DND-41 (cell line): ENCODE measurements at regions not wholly inside any gene's neighbourhood (a gene's known extent, or its start where the extent isn't known, plus 50 kb on each side); places are given as distances from the start of the nearest gene placed in this dataset.

Experiments
- ATAC-seq: fragments of 200-7000 bp; cut with Tn5 transposase; 3 replicates; pipeline ENCODE4 v1.9.1; 2021; ENCODE audit warnings: low read depth; ENCODE audit not compliant: insufficient read depth
- DNase-seq: peaks from one replicate; pipeline ENCODE4 v3.0.0-alpha.2; 2020
- H2AFZ ChIP-seq: 2 replicates; pipeline ENCODE4 v1.6.0; 2012; ENCODE audit warnings: low read depth, low read length
- H3K27ac ChIP-seq: 2 replicates; pipeline ENCODE4 v1.5.1; 2012; ENCODE audit warnings: low read length, inconsistent platforms
- H3K27me3 ChIP-seq: fragments of 200-600 bp; sonication (generic); 2 replicates; pipeline ENCODE4 v1.6.0; 2012; ENCODE audit warnings: low read length, mild to moderate bottlenecking, inconsistent platforms; ENCODE audit not compliant: insufficient read depth, poor library complexity
- H3K36me3 ChIP-seq: 2 replicates; pipeline ENCODE4 v1.5.1; 2012; ENCODE audit warnings: low read length, inconsistent platforms; ENCODE audit not compliant: insufficient read depth
- H3K4me1 ChIP-seq: 2 replicates; pipeline ENCODE4 v1.5.1; 2012; ENCODE audit warnings: mild to moderate bottlenecking, low read length; ENCODE audit not compliant: insufficient read depth
- H3K4me2 ChIP-seq: 2 replicates; pipeline ENCODE4 v1.6.0; 2012; ENCODE audit warnings: mild to moderate bottlenecking, moderate library complexity, low read length, inconsistent platforms; ENCODE audit not compliant: insufficient read depth
- H3K4me3 ChIP-seq, 2 experiments: fragments of 200-600 bp in 1 of 2; shearing (Covaris generic) in 1 of 2; 2 replicates each; pipeline ENCODE4 v1.5.1; 2012 to 2016; ENCODE audit warnings: inconsistent platforms in 2 of 2, low read length in 2 of 2, mild to moderate bottlenecking in 2 of 2, low read depth in 1 of 2, moderate library complexity in 1 of 2
- H3K79me2 ChIP-seq: 2 replicates; pipeline ENCODE4 v1.6.0; 2012; ENCODE audit warnings: low read length, inconsistent platforms; ENCODE audit not compliant: insufficient read depth
- H3K9ac ChIP-seq: 2 replicates; pipeline ENCODE4 v1.6.0; 2012; ENCODE audit warnings: low read depth, mild to moderate bottlenecking, inconsistent platforms, low read length, moderate library complexity
- H3K9me3 ChIP-seq: 2 replicates; pipeline ENCODE4 v1.5.1; 2012; ENCODE audit warnings: low read length, moderate library complexity, mild to moderate bottlenecking, inconsistent platforms; ENCODE audit not compliant: insufficient read depth, severe bottlenecking
- H4K20me1 ChIP-seq: 2 replicates; pipeline ENCODE4 v1.6.0; 2012; ENCODE audit warnings: low read length; ENCODE audit not compliant: insufficient read depth
- EZH2 ChIP-seq: IDR thresholded peaks from 3 replicates; pipeline ENCODE4 v1.6.1; 2012; ENCODE audit warnings: borderline replicate concordance, low read depth, mild to moderate bottlenecking, moderate library complexity, low read length, inconsistent platforms; ENCODE audit not compliant: severe bottlenecking
- TF ChIP-seq, protein P1 (sequence below): IDR thresholded peaks from 2 replicates; pipeline ENCODE4 v1.5.1; 2012; ENCODE audit warnings: borderline replicate concordance, low read length, moderate library complexity, mild to moderate bottlenecking; ENCODE audit not compliant: poor library complexity, severe bottlenecking; ENCODE audit errors: extremely low read depth

DNA sequence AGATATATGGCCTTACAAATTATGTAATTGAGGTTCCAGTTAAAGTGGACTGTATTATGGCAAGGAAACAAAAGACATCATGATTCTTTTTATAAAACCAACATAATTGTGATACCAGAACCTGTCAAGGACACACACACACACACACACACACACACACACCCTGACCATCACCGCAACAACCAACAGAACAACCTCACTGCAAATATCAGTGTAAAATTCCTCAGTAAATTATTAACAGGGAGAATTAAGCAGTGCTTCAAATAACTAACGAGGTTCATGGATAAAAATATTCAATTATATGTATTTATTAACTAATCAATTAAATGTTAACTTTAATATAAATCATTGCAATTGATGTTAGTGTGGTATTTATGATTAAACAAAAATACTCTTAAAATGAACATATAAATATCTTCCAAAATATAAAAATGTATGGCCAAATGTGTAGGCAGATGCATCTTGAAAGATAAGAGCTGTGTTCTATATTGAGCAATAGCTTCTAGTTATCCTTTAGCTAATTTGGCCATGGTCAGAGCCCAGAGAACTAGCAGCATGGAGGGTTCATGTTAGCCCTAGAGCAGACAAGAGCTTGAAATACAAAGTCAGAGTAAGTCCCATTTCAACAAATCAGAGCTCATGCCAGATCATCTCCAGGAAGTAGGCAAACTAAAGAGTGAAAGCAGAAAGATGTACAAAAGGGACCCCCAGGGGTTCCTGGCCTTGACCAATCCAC, 280.5 kb upstream of the ADAMTS16 start:
- Histone ChIP-seq H3K4me3 (no peak overlapping the region), H3K36me3 (no peaks in the 10 kb centered on the region), H3K27ac (no peak overlapping the region), H3K4me2 (no peak overlapping the region), H3K27me3 (no peaks in the 10 kb centered on the region), H4K20me1 (no peaks in the 10 kb centered on the region), H3K9ac (no peak overlapping the region), H3K4me1 (no peaks in the 10 kb centered on the region), H3K9me3 (no peaks in the 10 kb centered on the region), H3K79me2 (no peaks in the 10 kb centered on the region), H2AFZ (no peak overlapping the region)
- DNase-seq (no peak), ATAC-seq (no peak)
- TF ChIP-seq, protein P1, sequence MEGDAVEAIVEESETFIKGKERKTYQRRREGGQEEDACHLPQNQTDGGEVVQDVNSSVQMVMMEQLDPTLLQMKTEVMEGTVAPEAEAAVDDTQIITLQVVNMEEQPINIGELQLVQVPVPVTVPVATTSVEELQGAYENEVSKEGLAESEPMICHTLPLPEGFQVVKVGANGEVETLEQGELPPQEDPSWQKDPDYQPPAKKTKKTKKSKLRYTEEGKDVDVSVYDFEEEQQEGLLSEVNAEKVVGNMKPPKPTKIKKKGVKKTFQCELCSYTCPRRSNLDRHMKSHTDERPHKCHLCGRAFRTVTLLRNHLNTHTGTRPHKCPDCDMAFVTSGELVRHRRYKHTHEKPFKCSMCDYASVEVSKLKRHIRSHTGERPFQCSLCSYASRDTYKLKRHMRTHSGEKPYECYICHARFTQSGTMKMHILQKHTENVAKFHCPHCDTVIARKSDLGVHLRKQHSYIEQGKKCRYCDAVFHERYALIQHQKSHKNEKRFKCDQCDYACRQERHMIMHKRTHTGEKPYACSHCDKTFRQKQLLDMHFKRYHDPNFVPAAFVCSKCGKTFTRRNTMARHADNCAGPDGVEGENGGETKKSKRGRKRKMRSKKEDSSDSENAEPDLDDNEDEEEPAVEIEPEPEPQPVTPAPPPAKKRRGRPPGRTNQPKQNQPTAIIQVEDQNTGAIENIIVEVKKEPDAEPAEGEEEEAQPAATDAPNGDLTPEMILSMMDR = no peak
- TF ChIP-seq EZH2 = no peak

DNA sequence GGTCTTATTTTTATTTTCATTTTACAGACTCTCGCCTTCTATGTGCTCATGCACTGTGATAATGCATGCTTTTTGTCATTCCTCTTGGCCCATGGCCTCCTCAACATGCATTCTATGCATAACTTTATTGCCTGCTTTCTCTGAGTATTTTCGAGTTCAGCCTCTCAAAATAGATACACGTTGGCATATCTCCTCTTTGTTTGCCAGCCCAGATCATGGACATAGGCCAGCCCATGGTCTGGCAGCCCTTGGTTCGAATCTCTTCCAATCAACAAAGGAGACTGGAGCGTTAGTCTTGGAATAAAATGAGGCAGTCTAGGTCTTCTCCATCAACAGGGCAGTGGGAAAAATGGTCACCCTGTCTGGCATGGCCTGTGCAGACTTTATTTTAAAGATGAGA, 279.5 kb upstream of the ADAMTS16 start:
- DNase-seq (no peak), ATAC-seq (no peak)
- Histone ChIP-seq H3K9me3 (no peaks in the 10 kb centered on the region), H3K27ac (no peak overlapping the region), H4K20me1 (no peaks in the 10 kb centered on the region), H2AFZ (no peak overlapping the region), H3K27me3 (no peaks in the 10 kb centered on the region), H3K4me2 (no peak overlapping the region), H3K4me3 (no peak overlapping the region), H3K4me1 (no peaks in the 10 kb centered on the region), H3K79me2 (no peaks in the 10 kb centered on the region), H3K9ac (no peak overlapping the region), H3K36me3 (no peaks in the 10 kb centered on the region)
- TF ChIP-seq, protein P1 = no peak
- TF ChIP-seq EZH2 = no peak

DNA sequence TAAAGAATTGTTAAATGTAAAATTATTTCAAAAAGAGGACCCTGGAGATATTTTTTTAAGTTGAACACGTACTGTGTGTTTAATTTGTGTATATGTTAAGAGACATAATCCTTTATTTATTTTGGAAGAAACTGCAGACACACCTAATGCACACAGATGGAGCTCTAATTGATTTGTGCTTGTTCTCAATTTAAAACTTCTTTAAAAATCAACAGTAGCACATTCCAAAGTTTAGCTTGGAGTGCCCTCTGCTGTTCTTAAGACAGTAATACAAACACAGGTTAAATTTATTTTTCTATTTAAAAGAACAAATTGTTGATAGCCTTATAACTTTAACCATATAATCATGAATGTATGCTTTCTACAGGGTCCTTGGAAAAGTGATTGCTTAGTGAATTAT, 277.6 kb upstream of the ADAMTS16 start:
- Histone ChIP-seq H3K79me2 (no peaks in the 10 kb centered on the region), H3K4me1 (no peaks in the 10 kb centered on the region), H3K9me3 (peaks cover 3% of the 10 kb centered on the region), H3K9ac (no peak overlapping the region), H3K36me3 (no peaks in the 10 kb centered on the region), H3K27me3 (no peaks in the 10 kb centered on the region), H3K4me3 (no peak overlapping the region), H3K27ac (no peak overlapping the region), H4K20me1 (no peaks in the 10 kb centered on the region), H2AFZ (no peak overlapping the region), H3K4me2 (no peak overlapping the region)
- DNase-seq (no peak), ATAC-seq (peak; percentile 54; the same call in 1 of the 3 replicates)
- TF ChIP-seq EZH2 = no peak
- TF ChIP-seq, protein P1 = peak; percentile 80
